K562 (cell line): ENCODE measurements at regions not wholly inside any gene's neighbourhood (a gene's known extent, or its start where the extent isn't known, plus 50 kb on each side); places are given as distances from the start of the nearest gene placed in this dataset.
A peak's percentile ranks its signal among the peaks of the same experiment; 100 is the strongest.

Experiments used
- ATF4 ChIP-seq: fragments of 450-650 bp; formaldehyde crosslinking; IDR thresholded peaks from 2 replicates; pipeline ENCODE4 v1.4.0; 2022; ENCODE audit warnings: mild to moderate bottlenecking, moderate library complexity
- C11orf30 ChIP-seq: fragments of 450-650 bp; IDR thresholded peaks from 2 replicates; pipeline ENCODE4 v1.6.1; 2016; ENCODE audit warnings: low read depth, mild to moderate bottlenecking
- CBFA2T2 ChIP-seq: fragments of 450-650 bp; conservative IDR thresholded peaks from 2 replicates; pipeline ENCODE4 v1.6.1; 2017; ENCODE audit warnings: mild to moderate bottlenecking
- CREB3 ChIP-seq: fragments of 450-650 bp; conservative IDR thresholded peaks from 2 replicates; pipeline ENCODE4 v1.6.1; 2016; ENCODE audit warnings: missing genetic modification characterization, low read depth, mild to moderate bottlenecking, missing compliant biosample characterization, moderate library complexity
- CXXC5 ChIP-seq: fragments of 250-450 bp; sonication (Bioruptor Pico); IDR thresholded peaks from 2 replicates; pipeline ENCODE4 v1.8.0; 2022; ENCODE audit warnings: inconsistent platforms, mild to moderate bottlenecking, moderate library complexity
- ETV6 ChIP-seq, 3 experiments: fragments of 150-350 bp in 1 of 3; sonication (generic) in 1 of 3; formaldehyde crosslinking in 1 of 3; IDR thresholded peaks; 2 replicates each; pipeline versions ENCODE4 v1.6.1 to v1.8.0; 2014 to 2022; ENCODE audit warnings: borderline replicate concordance in 2 of 3, low read depth in 2 of 3, antibody characterized with exemption in 1 of 3, low read length in 1 of 3, mild to moderate bottlenecking in 1 of 3, missing genetic modification reagents in 1 of 3
- FUS ChIP-seq: fragments of 200-400 bp; formaldehyde crosslinking; optimal IDR thresholded peaks from 2 replicates; pipeline ENCODE3; 2017; ENCODE audit warnings: low read depth, low read length
- HINFP ChIP-seq: fragments of 450-650 bp; conservative IDR thresholded peaks from 2 replicates; pipeline ENCODE4 v1.6.1; 2016; ENCODE audit warnings: missing genetic modification characterization, low read depth, mild to moderate bottlenecking, control low read depth, missing compliant biosample characterization
- HOMEZ ChIP-seq: fragments of 250-450 bp; sonication (Bioruptor Pico); IDR thresholded peaks from 2 replicates; pipeline ENCODE4 v1.4.0; 2020; ENCODE audit warnings: mild to moderate bottlenecking, moderate library complexity
- ID3 ChIP-seq, 2 experiments: fragments of 250-450 bp in 1 of 2; fragments of 450-650 bp in 1 of 2; sonication (Bioruptor Pico) in 1 of 2; IDR thresholded peaks; 2 replicates each; pipeline versions ENCODE4 v1.6.1 to v1.8.0; 2016 to 2021; ENCODE audit warnings: mild to moderate bottlenecking in 2 of 2, moderate library complexity in 2 of 2, missing compliant biosample characterization in 1 of 2, missing genetic modification characterization in 1 of 2
- MTA2 ChIP-seq: fragments of 450-650 bp; IDR thresholded peaks from 2 replicates; pipeline ENCODE4 v1.6.1; 2016; ENCODE audit warnings: low read depth
- NCOA1 ChIP-seq: fragments of 450-650 bp; IDR thresholded peaks from 2 replicates; pipeline ENCODE4 v1.6.1; 2016; ENCODE audit warnings: low read depth
- NFE2 ChIP-seq: IDR thresholded peaks from 2 replicates; pipeline ENCODE4 v1.6.1; 2014; ENCODE audit warnings: antibody characterized with exemption, low read depth
- SOX6 ChIP-seq: fragments of 450-650 bp; IDR thresholded peaks from 2 replicates; pipeline ENCODE4 v1.6.1; 2014; ENCODE audit warnings: mild to moderate bottlenecking
- YY1 ChIP-seq, 3 experiments: IDR thresholded peaks; 2 replicates each; pipeline ENCODE4 v1.6.1; 2011; ENCODE audit warnings: low read length in 2 of 3, mild to moderate bottlenecking in 2 of 3, moderate library complexity in 2 of 3, borderline replicate concordance in 1 of 3, control low read depth in 1 of 3, low read depth in 1 of 3; ENCODE audit not compliant: insufficient read depth in 3 of 3, insufficient replicate concordance in 2 of 3, control insufficient read depth in 1 of 3, insufficient read length in 1 of 3; ENCODE audit errors: extremely low read depth in 1 of 3
- ZNF280A ChIP-seq: fragments of 450-650 bp; IDR thresholded peaks from 2 replicates; pipeline ENCODE4 v1.6.1; 2018; ENCODE audit warnings: mild to moderate bottlenecking, low read depth; ENCODE audit not compliant: partially characterized antibody
- ZNF384 ChIP-seq: IDR thresholded peaks from 2 replicates; pipeline ENCODE4 v1.6.1; 2012; ENCODE audit warnings: low read depth, low read length, improper control_type of control experiment
- ZNF717 ChIP-seq: fragments of 250-450 bp; sonication (Bioruptor Pico); IDR thresholded peaks from 2 replicates; pipeline ENCODE4 v1.5.0; 2021
- ZNF785 ChIP-seq: fragments of 250-450 bp; sonication (Bioruptor Pico); IDR thresholded peaks from 2 replicates; pipeline ENCODE4 v1.4.0; 2020; ENCODE audit warnings: mild to moderate bottlenecking

GRCh38 chr6:14972379-14973067 is 273.3 kb upstream of the JARID2 start (continued):
- TF ChIP-seq ATF4: 0 out of 2 replicates have a peak, but pooled peaks have one; percentile 20
- no peak for TF ChIP-seq ZNF717 (CRISPR knock-in tag)
- TF ChIP-seq YY1 (IDR thresholded peaks at IDR 0.05; ENCODE audit: borderline replicate concordance in 1 of 3, control insufficient read depth in 1 of 3, extremely low read depth in 1 of 3, insufficient read depth in 3 of 3, insufficient read length in 1 of 3, insufficient replicate concordance in 2 of 3, low read depth in 1 of 3, low read length in 2 of 3): peak in 2 of 3 experiments; percentile 28 to 85
- TF ChIP-seq ZNF785 (CRISPR knock-in tag): no peak
- TF ChIP-seq ZNF280A: no peak
- TF ChIP-seq ZNF384: peak; percentile 83
- 0 out of 2 replicates have a peak, but pooled peaks have one; percentile 32 for TF ChIP-seq NCOA1
- 0 out of 2 replicates have a peak, but pooled peaks have one; percentile 12 for TF ChIP-seq CXXC5
- peak; percentile 86 for TF ChIP-seq C11orf30
- TF ChIP-seq ID3 (CRISPR knock-in tag; IDR thresholded peaks at IDR 0.05): no peak
- TF ChIP-seq ID3 (tag; IDR thresholded peaks at IDR 0.05): no peak
- 0 out of 2 replicates have a peak, but pooled peaks have one; percentile 58 for TF ChIP-seq CREB3
- no peak for TF ChIP-seq ETV6 (IDR thresholded peaks at IDR 0.05; ENCODE audit: borderline replicate concordance in 1 of 2, low read depth in 2 of 2, low read length in 1 of 2)
- no peak for TF ChIP-seq ETV6 (CRISPR knock-in tag; IDR thresholded peaks at IDR 0.05; ENCODE audit: borderline replicate concordance)
- TF ChIP-seq HOMEZ (CRISPR knock-in tag): no peak
- TF ChIP-seq NFE2: peak; percentile 73
- peak; percentile 36; the same call in 1 of the 2 replicates for TF ChIP-seq MTA2
- peak; percentile 58; the same call in 1 of the 2 replicates for TF ChIP-seq HINFP (tag)
- 0 out of 2 replicates have a peak, but pooled peaks have one; percentile 22 for TF ChIP-seq CBFA2T2
- TF ChIP-seq FUS: no peak
- 0 out of 2 replicates have a peak, but pooled peaks have one; percentile 18 for TF ChIP-seq SOX6
